Kidney epithelial cell (primary cell): ENCODE measurements at regions not wholly inside any gene's neighbourhood (a gene's known extent, or its start where the extent isn't known, plus 50 kb on each side); places are given as distances from the start of the nearest gene placed in this dataset.

Experiments used
- DNase-seq: peaks from one replicate; pipeline ENCODE4 v3.0.0-alpha.2; 2010; ENCODE audit warnings: low read depth
- H3K27me3 ChIP-seq: 2 replicates; pipeline ENCODE4 v1.6.0; 2011; ENCODE audit warnings: low read length; ENCODE audit not compliant: control insufficient read depth, insufficient read depth
- H3K36me3 ChIP-seq: 2 replicates; pipeline ENCODE4 v1.5.1; 2011; ENCODE audit warnings: low read length; ENCODE audit not compliant: control insufficient read depth, insufficient read depth
- H3K4me3 ChIP-seq: 2 replicates; pipeline ENCODE4 v1.5.1; 2011; ENCODE audit warnings: low read depth, mild to moderate bottlenecking, control low read depth, low read length
- TF ChIP-seq, protein P1 (sequence below): IDR thresholded peaks from 2 replicates; pipeline ENCODE4 v1.5.1; 2011; ENCODE audit warnings: mild to moderate bottlenecking, moderate library complexity, low read length, control low read depth, inconsistent platforms; ENCODE audit not compliant: insufficient read depth, poor library complexity, severe bottlenecking

GRCh38 chr1:221013691-221014660 is 134.7 kb downstream of the HLX start:
- TF ChIP-seq, protein P1, sequence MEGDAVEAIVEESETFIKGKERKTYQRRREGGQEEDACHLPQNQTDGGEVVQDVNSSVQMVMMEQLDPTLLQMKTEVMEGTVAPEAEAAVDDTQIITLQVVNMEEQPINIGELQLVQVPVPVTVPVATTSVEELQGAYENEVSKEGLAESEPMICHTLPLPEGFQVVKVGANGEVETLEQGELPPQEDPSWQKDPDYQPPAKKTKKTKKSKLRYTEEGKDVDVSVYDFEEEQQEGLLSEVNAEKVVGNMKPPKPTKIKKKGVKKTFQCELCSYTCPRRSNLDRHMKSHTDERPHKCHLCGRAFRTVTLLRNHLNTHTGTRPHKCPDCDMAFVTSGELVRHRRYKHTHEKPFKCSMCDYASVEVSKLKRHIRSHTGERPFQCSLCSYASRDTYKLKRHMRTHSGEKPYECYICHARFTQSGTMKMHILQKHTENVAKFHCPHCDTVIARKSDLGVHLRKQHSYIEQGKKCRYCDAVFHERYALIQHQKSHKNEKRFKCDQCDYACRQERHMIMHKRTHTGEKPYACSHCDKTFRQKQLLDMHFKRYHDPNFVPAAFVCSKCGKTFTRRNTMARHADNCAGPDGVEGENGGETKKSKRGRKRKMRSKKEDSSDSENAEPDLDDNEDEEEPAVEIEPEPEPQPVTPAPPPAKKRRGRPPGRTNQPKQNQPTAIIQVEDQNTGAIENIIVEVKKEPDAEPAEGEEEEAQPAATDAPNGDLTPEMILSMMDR, result no peak
- Histone ChIP-seq H3K36me3 (no peaks in the 10 kb centered on the region), H3K4me3 (no peak overlapping the region), H3K27me3 (no peaks in the 10 kb centered on the region)
- DNase-seq, result no peak

GRCh38 chr1:221015159-221015790 is 136.0 kb downstream of the HLX start:
- TF ChIP-seq, protein P1, result no peak
- DNase-seq, result no peak
- Histone ChIP-seq H3K27me3 (no peaks in the 10 kb centered on the region), H3K36me3 (no peaks in the 10 kb centered on the region), H3K4me3 (no peak overlapping the region)

GRCh38 chr1:221016751-221017150 is 137.5 kb downstream of the HLX start:
- no peaks in the 10 kb centered on the region for H3K27me3 ChIP-seq
- no peak for DNase-seq
- TF ChIP-seq, protein P1, result no peak
- H3K4me3 ChIP-seq, result no peak overlapping the region
- no peaks in the 10 kb centered on the region for H3K36me3 ChIP-seq

GRCh38 chr1:221018414-221018813 is 139.2 kb downstream of the HLX start:
- Histone ChIP-seq H3K4me3 (no peak overlapping the region), H3K36me3 (no peaks in the 10 kb centered on the region), H3K27me3 (no peaks in the 10 kb centered on the region)
- TF ChIP-seq, protein P1, result no peak
- no peak for DNase-seq

GRCh38 chr1:221022331-221022730 is 143.1 kb downstream of the HLX start:
- no peak for DNase-seq
- no peak overlapping the region for H3K4me3 ChIP-seq
- H3K36me3 ChIP-seq, result no peaks in the 10 kb centered on the region
- no peaks in the 10 kb centered on the region for H3K27me3 ChIP-seq
- TF ChIP-seq, protein P1, result no peak

DNA sequence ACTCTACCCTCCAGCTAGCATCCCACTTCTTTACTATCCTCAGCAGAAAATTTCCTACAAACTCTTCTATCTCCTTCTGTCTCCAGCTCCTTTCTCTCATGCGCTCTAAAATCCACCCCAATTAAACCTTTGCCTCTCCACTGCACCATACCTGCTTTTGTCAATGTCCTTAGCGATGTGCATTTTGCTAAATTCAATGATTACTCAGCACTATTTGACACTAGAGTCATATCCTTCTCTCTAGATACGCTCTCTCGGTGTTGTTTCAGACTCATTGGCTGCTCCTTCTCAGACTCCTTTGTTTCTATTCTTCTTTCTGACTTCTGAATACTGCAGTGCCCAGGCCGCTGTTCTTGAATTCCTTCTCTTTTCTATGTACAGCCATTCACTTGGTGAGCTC is 144.2 kb downstream of the HLX start:
- H3K4me3 ChIP-seq, result no peak overlapping the region
- DNase-seq, result no peak
- TF ChIP-seq, protein P1, result no peak
- H3K27me3 ChIP-seq, result no peaks in the 10 kb centered on the region
- no peaks in the 10 kb centered on the region for H3K36me3 ChIP-seq
